Uterus (tissue), 3 donors: ENCODE measurements at regions not wholly inside any gene's neighbourhood (a gene's known extent, or its start where the extent isn't known, plus 50 kb on each side); places are given as distances from the start of the nearest gene placed in this dataset.

Experiments
- DNase-seq, 2 donors: peaks; one replicate each; pipeline ENCODE4 v3.0.0-alpha.2; 2019 to 2020
- H3K27ac ChIP-seq, 2 donors: fragments of 200-600 bp; sonication (generic); 1 replicate in 1 of 2; 2 replicates in 1 of 2; pipeline ENCODE4 v1.5.1; 2016 to 2018
- H3K27me3 ChIP-seq, 2 donors: fragments of 200-600 bp; sonication (generic); one replicate each; pipeline ENCODE4 v1.5.1; 2018 to 2019; ENCODE audit warnings: control low read depth in 1 of 2
- H3K36me3 ChIP-seq, 2 donors: fragments of 200-600 bp; sonication (generic); one replicate each; pipeline ENCODE4 v1.5.1; 2019; ENCODE audit warnings: control low read depth in 1 of 2
- H3K4me1 ChIP-seq, 2 donors: fragments of 200-600 bp; sonication (generic); one replicate each; pipeline ENCODE4 v1.5.1; 2018 to 2019; ENCODE audit warnings: control low read depth in 1 of 2
- H3K4me3 ChIP-seq, 2 donors: fragments of 200-600 bp; sonication (generic); 1 replicate in 1 of 2; 2 replicates in 1 of 2; pipeline ENCODE4 v1.5.1; 2018 to 2019; ENCODE audit warnings: mild to moderate bottlenecking in 1 of 2
- H3K9me3 ChIP-seq, 2 donors: fragments of 200-600 bp; sonication (generic); one replicate each; pipeline ENCODE4 v1.5.1; 2019; ENCODE audit warnings: control low read depth in 1 of 2
- CTCF ChIP-seq, 4 experiments: fragments of 200-600 bp in 2 of 4; fragments of 450-650 bp in 2 of 4; sonication (generic) in 2 of 4; IDR thresholded peaks; one replicate each; pipeline ENCODE4 v1.5.1; 2016 to 2019; ENCODE audit warnings: antibody characterized with exemption in 4 of 4, mild to moderate bottlenecking in 2 of 4, moderate library complexity in 1 of 4
- POLR2A ChIP-seq, 2 donors: fragments of 450-650 bp; IDR thresholded peaks; one replicate each; pipeline ENCODE4 v1.6.1; 2016; ENCODE audit warnings: antibody characterized with exemption in 2 of 2, mild to moderate bottlenecking in 1 of 2, moderate library complexity in 1 of 2
- intact Hi-C: fragments of 100-400 bp; cut with DNase I; formaldehyde crosslinking; loops from one replicate; pipeline ENCODE4 v1.15.1; 2023; ENCODE audit warnings: low total_unique reads
- donor health status: DM: yes; HTN: yes; CAD: no.

GRCh38 chr7:34242391-34242790 is 337.1 kb downstream of the BMPER start:
- intact Hi-C loops, result no loop called here
- no peak for TF ChIP-seq CTCF (IDR thresholded peaks at IDR 0.05)
- no peak for TF ChIP-seq POLR2A (IDR thresholded peaks at IDR 0.05)

DNA sequence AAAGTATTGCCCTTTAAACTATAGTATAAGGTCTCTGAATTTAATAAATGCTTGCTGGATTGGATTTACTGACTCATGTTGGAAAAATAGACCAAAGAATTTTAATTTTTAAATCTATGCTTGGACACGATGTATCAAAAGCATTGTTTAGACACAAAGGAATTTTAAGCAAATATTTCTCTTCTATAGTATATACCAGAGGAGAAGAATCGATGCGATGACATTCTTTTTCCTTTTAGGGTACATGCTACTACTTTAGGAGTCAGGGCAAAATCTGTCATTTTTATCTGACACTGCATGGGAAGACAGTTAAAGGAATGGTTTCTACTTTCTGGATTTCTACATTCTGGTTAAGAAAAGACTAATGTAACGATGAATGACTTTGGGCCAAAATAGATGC is 339.9 kb downstream of the BMPER start:
- no peak overlapping the region for H3K4me3 ChIP-seq
- no peak overlapping the region for H3K27ac ChIP-seq
- no peaks in the 10 kb centered on the region for H3K4me1 ChIP-seq
- H3K9me3 ChIP-seq, result no peaks in the 10 kb centered on the region
- no peak for DNase-seq
- no peaks in the 10 kb centered on the region for H3K36me3 ChIP-seq
- no peak for TF ChIP-seq CTCF (IDR thresholded peaks at IDR 0.05)
- TF ChIP-seq POLR2A (IDR thresholded peaks at IDR 0.05), result no peak
- intact Hi-C loops, result no loop called here
- no peaks in the 10 kb centered on the region for H3K27me3 ChIP-seq

More at GRCh38 chr7:34242391-34242790, 337.1 kb downstream of the BMPER start:
- no peaks in the 10 kb centered on the region for H3K36me3 ChIP-seq
- no peak overlapping the region for H3K27ac ChIP-seq
- DNase-seq, result no peak
- no peaks in the 10 kb centered on the region for H3K4me1 ChIP-seq
- H3K4me3 ChIP-seq, result no peak overlapping the region
- H3K27me3 ChIP-seq, result no peaks in the 10 kb centered on the region
- no peaks in the 10 kb centered on the region for H3K9me3 ChIP-seq

DNA sequence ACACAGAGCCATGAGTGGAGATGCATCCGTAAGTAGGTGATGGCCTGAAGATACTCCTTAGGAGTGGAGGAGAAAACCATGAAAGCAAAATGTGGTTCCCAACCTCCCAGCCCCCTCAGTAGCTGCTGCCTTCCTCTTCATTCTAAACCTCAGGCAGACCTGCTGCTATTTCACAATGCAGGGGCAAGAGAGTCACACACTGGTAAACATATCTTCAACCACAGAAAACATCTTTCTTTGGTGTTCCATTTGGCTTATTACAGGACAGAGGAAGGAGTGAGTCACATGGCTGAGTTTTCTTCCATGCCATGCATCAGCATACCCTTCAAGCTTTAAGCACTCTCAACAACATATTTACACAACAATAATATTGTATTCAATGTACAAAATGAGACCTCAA is 342.1 kb downstream of the BMPER start:
- H3K4me3 ChIP-seq, result no peak overlapping the region
- H3K27ac ChIP-seq, result no peak overlapping the region
- no peaks in the 10 kb centered on the region for H3K36me3 ChIP-seq
- no peak for TF ChIP-seq POLR2A (IDR thresholded peaks at IDR 0.05)
- no peak for TF ChIP-seq CTCF (IDR thresholded peaks at IDR 0.05)
- H3K4me1 ChIP-seq, result no peaks in the 10 kb centered on the region
- DNase-seq, result no peak
- intact Hi-C loops, result no loop called here
- H3K9me3 ChIP-seq, result no peaks in the 10 kb centered on the region
- H3K27me3 ChIP-seq, result no peaks in the 10 kb centered on the region

GRCh38 chr7:34249192-34249591 is 343.9 kb downstream of the BMPER start:
- no peak for DNase-seq
- Histone ChIP-seq H3K4me1 (no peaks in the 10 kb centered on the region), H3K27ac (no peak overlapping the region), H3K36me3 (no peaks in the 10 kb centered on the region), H3K4me3 (no peak overlapping the region), H3K9me3 (no peaks in the 10 kb centered on the region), H3K27me3 (no peaks in the 10 kb centered on the region)
- no peak for TF ChIP-seq POLR2A (IDR thresholded peaks at IDR 0.05)
- TF ChIP-seq CTCF (IDR thresholded peaks at IDR 0.05), result no peak
- intact Hi-C loops, result no loop called here

- H3K27me3 ChIP-seq, result no peaks in the 10 kb centered on the region
- no peaks in the 10 kb centered on the region for H3K4me1 ChIP-seq
- no peak for DNase-seq
- H3K36me3 ChIP-seq, result no peaks in the 10 kb centered on the region
- intact Hi-C loops, result no loop called here
- H3K9me3 ChIP-seq, result no peaks in the 10 kb centered on the region
- H3K27ac ChIP-seq, result no peak overlapping the region
- H3K4me3 ChIP-seq, result no peak overlapping the region
- TF ChIP-seq POLR2A (IDR thresholded peaks at IDR 0.05) (no peak), CTCF (IDR thresholded peaks at IDR 0.05) (no peak)
Observed at GRCh38 chr7:34260279-34260678, 354.9 kb downstream of the BMPER start.
